Activated B cell treated with CpG ODN at 0.5 μM for 24 hours (primary cell): ENCODE measurements at regions not wholly inside any gene's neighbourhood (a gene's known extent, or its start where the extent isn't known, plus 50 kb on each side); places are given as distances from the start of the nearest gene placed in this dataset.

Source experiments
- ATAC-seq: fragments of 200-7000 bp; cut with Tn5 transposase; one replicate; pipeline ENCODE4 v1.10.0; 2021; ENCODE audit warnings: low read depth, mild to moderate bottlenecking, moderate library complexity
- CTCF ChIA-PET: fragments of 350-600 bp; sonication (Branson Sonifier 250); formaldehyde crosslinking; loops from one replicate; lab custom pipeline; 2021; ENCODE audit warnings: antibody characterized with exemption; lab: Charles Lee
- POLR2A ChIA-PET: fragments of 350-600 bp; sonication (Branson Sonifier 250); formaldehyde crosslinking; loops from one replicate; lab custom pipeline; 2021; ENCODE audit warnings: antibody characterized with exemption; lab: Charles Lee
- DNase-seq: peaks from one replicate; pipeline ENCODE4 v3.0.0; 2022
- H3K27ac Mint-ChIP-seq: one replicate; pipeline ENCODE4 v1.8.0; 2020; ENCODE audit warnings: mixed read lengths
- H3K27me3 Mint-ChIP-seq: one replicate; pipeline ENCODE4 v1.8.0; 2021; ENCODE audit warnings: mixed read lengths
- H3K36me3 Mint-ChIP-seq: one replicate; pipeline ENCODE4 v1.8.0; 2021; ENCODE audit warnings: low read depth, mixed read lengths
- H3K4me1 Mint-ChIP-seq: one replicate; pipeline ENCODE4 v1.8.0; 2021; ENCODE audit warnings: mixed read lengths
- H3K4me3 Mint-ChIP-seq: one replicate; pipeline ENCODE4 v1.8.0; 2020; ENCODE audit warnings: mild to moderate bottlenecking, mixed read lengths
- H3K9me3 Mint-ChIP-seq: one replicate; pipeline ENCODE4 v1.8.0; 2020; ENCODE audit warnings: mixed read lengths
- intact Hi-C: fragments of 100-400 bp; cut with micrococcal nuclease; formaldehyde crosslinking; loops from one replicate; pipeline ENCODE4 v1.15.1; 2024
- TF ChIP-seq, protein P1 (sequence below): fragments of 200-600 bp; IDR thresholded peaks from one replicate; pipeline ENCODE4 v1.8.0; 2022; ENCODE audit warnings: antibody characterized with exemption, mild to moderate bottlenecking

GRCh38 chr10:20406281-20407104, 490.6 kb downstream of the NEBL start:
- intact Hi-C loops = no loop called here
- no peak for ATAC-seq
- Mint-ChIP-seq H3K27ac (no peak overlapping the region), H3K4me1 (no peaks in the 10 kb centered on the region), H3K4me3 (no peak overlapping the region), H3K9me3 (peaks cover 3% of the 10 kb centered on the region), H3K27me3 (no peaks in the 10 kb centered on the region), H3K36me3 (no peaks in the 10 kb centered on the region)
- ChIA-PET POLR2A (no interaction called here), CTCF (no interaction called here)
- no peak for DNase-seq
- TF ChIP-seq, protein P1, sequence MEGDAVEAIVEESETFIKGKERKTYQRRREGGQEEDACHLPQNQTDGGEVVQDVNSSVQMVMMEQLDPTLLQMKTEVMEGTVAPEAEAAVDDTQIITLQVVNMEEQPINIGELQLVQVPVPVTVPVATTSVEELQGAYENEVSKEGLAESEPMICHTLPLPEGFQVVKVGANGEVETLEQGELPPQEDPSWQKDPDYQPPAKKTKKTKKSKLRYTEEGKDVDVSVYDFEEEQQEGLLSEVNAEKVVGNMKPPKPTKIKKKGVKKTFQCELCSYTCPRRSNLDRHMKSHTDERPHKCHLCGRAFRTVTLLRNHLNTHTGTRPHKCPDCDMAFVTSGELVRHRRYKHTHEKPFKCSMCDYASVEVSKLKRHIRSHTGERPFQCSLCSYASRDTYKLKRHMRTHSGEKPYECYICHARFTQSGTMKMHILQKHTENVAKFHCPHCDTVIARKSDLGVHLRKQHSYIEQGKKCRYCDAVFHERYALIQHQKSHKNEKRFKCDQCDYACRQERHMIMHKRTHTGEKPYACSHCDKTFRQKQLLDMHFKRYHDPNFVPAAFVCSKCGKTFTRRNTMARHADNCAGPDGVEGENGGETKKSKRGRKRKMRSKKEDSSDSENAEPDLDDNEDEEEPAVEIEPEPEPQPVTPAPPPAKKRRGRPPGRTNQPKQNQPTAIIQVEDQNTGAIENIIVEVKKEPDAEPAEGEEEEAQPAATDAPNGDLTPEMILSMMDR = no peak

- Mint-ChIP-seq H3K27ac (no peak overlapping the region), H3K27me3 (no peaks in the 10 kb centered on the region), H3K4me3 (no peak overlapping the region), H3K4me1 (no peaks in the 10 kb centered on the region), H3K9me3 (peaks cover 3% of the 10 kb centered on the region), H3K36me3 (no peaks in the 10 kb centered on the region)
- intact Hi-C loops = no loop called here
- DNase-seq (no peak), ATAC-seq (no peak)
- POLR2A ChIA-PET = no interaction called here
- CTCF ChIA-PET = no interaction called here
- TF ChIP-seq, protein P1 = no peak
Observed at GRCh38 chr10:20405761-20406160, 491.4 kb downstream of the NEBL start.

DNA sequence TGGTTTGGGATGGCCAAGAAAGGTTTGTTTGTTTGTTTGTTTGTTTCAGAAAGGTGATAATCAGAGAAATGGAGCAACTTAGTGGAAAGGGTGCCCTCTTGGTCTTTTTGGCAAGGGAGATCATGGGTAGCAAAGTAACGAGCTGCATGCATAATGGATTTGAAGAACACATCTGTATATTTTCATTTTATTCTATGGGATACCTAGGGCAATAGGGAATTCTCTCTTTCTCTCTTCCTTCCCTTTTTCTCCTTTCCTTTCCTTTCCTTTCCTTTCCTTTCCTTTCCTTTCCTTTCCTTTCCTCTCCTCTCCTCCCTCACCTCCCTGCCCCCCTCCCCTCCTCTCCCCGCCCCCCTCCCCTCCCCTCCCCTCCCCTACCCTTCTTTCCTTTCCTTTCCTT, 492.1 kb downstream of the NEBL start:
- H3K36me3 Mint-ChIP-seq = no peaks in the 10 kb centered on the region
- ATAC-seq (no peak), DNase-seq (no peak)
- ChIA-PET CTCF (no interaction called here), POLR2A (no interaction called here)
- H3K27me3 Mint-ChIP-seq = no peaks in the 10 kb centered on the region
- no peaks in the 10 kb centered on the region for H3K4me1 Mint-ChIP-seq
- TF ChIP-seq, protein P1 = no peak
- H3K9me3 Mint-ChIP-seq = peaks cover 5% of the 10 kb centered on the region
- no peak overlapping the region for H3K27ac Mint-ChIP-seq
- H3K4me3 Mint-ChIP-seq = no peak overlapping the region
- intact Hi-C loops = no loop called here

DNA sequence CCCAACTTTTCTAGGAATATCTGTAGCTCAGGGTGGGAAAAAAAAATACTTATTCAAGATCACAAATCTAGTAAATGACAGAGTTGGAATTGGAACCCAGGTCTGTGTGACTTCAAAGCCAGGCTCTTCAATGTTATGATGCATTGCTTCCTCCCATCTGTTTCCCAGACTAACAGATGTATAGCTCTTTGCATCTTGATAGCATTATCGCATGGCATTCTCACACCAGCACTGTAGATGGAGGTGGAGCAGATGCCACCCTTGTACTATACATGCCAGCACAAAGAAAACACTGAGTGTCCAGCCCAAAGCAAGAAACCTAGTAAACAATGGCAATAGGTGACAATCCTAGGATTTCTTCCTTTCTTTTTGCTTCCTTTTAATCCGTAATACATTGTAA, 497.3 kb downstream of the NEBL start:
- ATAC-seq (no peak), DNase-seq (no peak)
- intact Hi-C loops = no loop called here
- no peaks in the 10 kb centered on the region for H3K4me1 Mint-ChIP-seq
- no peak overlapping the region for H3K4me3 Mint-ChIP-seq
- ChIA-PET CTCF (no interaction called here), POLR2A (no interaction called here)
- TF ChIP-seq, protein P1 = no peak
- H3K36me3 Mint-ChIP-seq = no peaks in the 10 kb centered on the region
- H3K27ac Mint-ChIP-seq = no peak overlapping the region
- H3K27me3 Mint-ChIP-seq = no peaks in the 10 kb centered on the region
- peaks cover 12% of the 10 kb centered on the region for H3K9me3 Mint-ChIP-seq

- TF ChIP-seq, protein P1 = no peak
- Mint-ChIP-seq H3K4me1 (no peaks in the 10 kb centered on the region), H3K36me3 (no peaks in the 10 kb centered on the region), H3K27me3 (no peaks in the 10 kb centered on the region), H3K9me3 (peaks cover 12% of the 10 kb centered on the region), H3K27ac (no peak overlapping the region), H3K4me3 (no peak overlapping the region)
- no peak for DNase-seq
- ChIA-PET POLR2A (no interaction called here), CTCF (no interaction called here)
- ATAC-seq = no peak
- intact Hi-C loops = no loop called here
Observed at GRCh38 chr10:20396701-20397100, 500.4 kb downstream of the NEBL start.
